Activated CD4-positive, alpha-beta T cell treated with anti-CD3 and anti-CD28 coated beads for 36 hours (primary cell): ENCODE measurements at regions not wholly inside any gene's neighbourhood (a gene's known extent, or its start where the extent isn't known, plus 50 kb on each side); places are given as distances from the start of the nearest gene placed in this dataset.

Experiments
- ATAC-seq: fragments of 200-7000 bp; cut with Tn5 transposase; one replicate; pipeline ENCODE4 v1.10.0; 2021; ENCODE audit warnings: mild to moderate bottlenecking, moderate library complexity
- CTCF ChIA-PET: fragments of 350-600 bp; sonication (Branson Sonifier 250); formaldehyde crosslinking; loops from one replicate; lab custom pipeline; 2021; ENCODE audit warnings: antibody characterized with exemption; lab: Charles Lee
- POLR2A ChIA-PET: fragments of 350-600 bp; sonication (Branson Sonifier 250); formaldehyde crosslinking; loops from one replicate; lab custom pipeline; 2021; ENCODE audit warnings: antibody characterized with exemption, inconsistent platforms; lab: Charles Lee
- DNase-seq: peaks from one replicate; pipeline ENCODE4 v3.0.0-alpha.2; 2020
- H3K27ac Mint-ChIP-seq: one replicate; pipeline ENCODE4 v1.8.0; 2021; ENCODE audit warnings: mixed read lengths
- H3K27me3 Mint-ChIP-seq: one replicate; pipeline ENCODE4 v1.8.0; 2021; ENCODE audit warnings: mixed read lengths
- H3K36me3 Mint-ChIP-seq: one replicate; pipeline ENCODE4 v1.8.0; 2021; ENCODE audit warnings: low read depth, mixed read lengths
- H3K4me1 Mint-ChIP-seq: one replicate; pipeline ENCODE4 v1.8.0; 2021; ENCODE audit warnings: mixed read lengths
- H3K4me3 Mint-ChIP-seq: one replicate; pipeline ENCODE4 v1.8.0; 2021; ENCODE audit warnings: mild to moderate bottlenecking, moderate library complexity, mixed read lengths
- H3K9me3 Mint-ChIP-seq: one replicate; pipeline ENCODE4 v1.8.0; 2021; ENCODE audit warnings: low read depth, mixed read lengths
- intact Hi-C, 2 experiments: fragments of 100-400 bp; cut with DNase I in 1 of 2; cut with micrococcal nuclease in 1 of 2; formaldehyde crosslinking; loops; one replicate each; pipeline versions ENCODE4 v1.14.2 to v1.15.1; 2022 to 2024; cut with DNase I, micrococcal nuclease

- H3K36me3 Mint-ChIP-seq, result no peaks in the 10 kb centered on the region
- DNase-seq (no peak), ATAC-seq (no peak)
- no peak overlapping the region for H3K27ac Mint-ChIP-seq
- ChIA-PET CTCF (no interaction called here), POLR2A (no interaction called here)
- peaks cover 2% of the 10 kb centered on the region for H3K27me3 Mint-ChIP-seq
- intact Hi-C loops, result no loop called here
- no peak overlapping the region for H3K4me3 Mint-ChIP-seq
- no peaks in the 10 kb centered on the region for H3K9me3 Mint-ChIP-seq
- H3K4me1 Mint-ChIP-seq, result no peaks in the 10 kb centered on the region
Observed at GRCh38 chr10:131403936-131404335, 92.4 kb upstream of the TCERG1L start.

DNA sequence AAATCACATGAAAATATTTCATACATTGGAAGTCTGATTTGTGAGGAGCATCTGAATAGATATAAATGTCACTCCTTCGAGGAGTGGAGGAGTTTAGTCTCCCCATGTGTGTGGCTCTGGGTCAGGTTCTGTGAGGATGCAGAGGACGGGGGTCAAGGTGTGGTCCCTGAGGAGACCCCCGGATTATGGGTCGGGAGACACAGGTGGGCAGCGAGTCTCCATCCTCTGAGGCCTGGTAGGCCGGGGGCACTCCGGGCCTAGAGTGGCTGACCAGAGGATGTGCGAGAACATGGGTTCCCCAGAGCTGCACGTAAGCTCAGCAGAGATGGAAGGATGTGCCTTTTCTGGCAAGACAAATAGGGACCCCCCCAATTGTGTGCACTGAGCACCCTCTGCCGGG lies 93.4 kb upstream of the TCERG1L start:
- no peak overlapping the region for H3K4me3 Mint-ChIP-seq
- peaks cover 2% of the 10 kb centered on the region for H3K27me3 Mint-ChIP-seq
- no peak for ATAC-seq
- no peaks in the 10 kb centered on the region for H3K4me1 Mint-ChIP-seq
- ChIA-PET CTCF (no interaction called here), POLR2A (no interaction called here)
- no peaks in the 10 kb centered on the region for H3K36me3 Mint-ChIP-seq
- no peak overlapping the region for H3K27ac Mint-ChIP-seq
- H3K9me3 Mint-ChIP-seq, result no peaks in the 10 kb centered on the region
- intact Hi-C loops, result no loop called here
- DNase-seq, result no peak

- no peaks in the 10 kb centered on the region for H3K36me3 Mint-ChIP-seq
- H3K27me3 Mint-ChIP-seq, result peaks cover 2% of the 10 kb centered on the region
- H3K27ac Mint-ChIP-seq, result no peak overlapping the region
- no peaks in the 10 kb centered on the region for H3K9me3 Mint-ChIP-seq
- ChIA-PET CTCF (no interaction called here), POLR2A (no interaction called here)
- DNase-seq (no peak), ATAC-seq (no peak)
- no peak overlapping the region for H3K4me3 Mint-ChIP-seq
- intact Hi-C loops, result no loop called here
- no peaks in the 10 kb centered on the region for H3K4me1 Mint-ChIP-seq
Observed at GRCh38 chr10:131406676-131407392, 95.3 kb upstream of the TCERG1L start.

DNA sequence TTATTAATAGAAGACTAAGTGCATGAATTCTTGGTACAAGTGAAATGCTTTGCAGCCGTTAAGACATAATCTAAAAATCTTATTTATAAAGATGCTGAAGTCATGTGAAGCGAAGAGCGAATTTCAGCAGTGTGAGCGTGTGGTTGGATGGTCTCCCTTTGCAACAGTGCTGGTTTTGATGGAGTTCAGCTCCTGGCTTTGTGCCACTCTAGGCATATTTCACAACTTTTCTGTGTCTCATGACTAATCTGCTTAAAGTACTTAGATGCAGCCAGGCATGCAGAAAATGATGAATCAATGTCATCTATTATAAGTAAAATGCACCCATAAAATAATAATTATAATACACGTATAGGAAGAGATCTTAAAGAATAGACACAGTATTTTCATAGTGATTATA lies 107.2 kb upstream of the TCERG1L start:
- ChIA-PET POLR2A (no interaction called here), CTCF (no interaction called here)
- Mint-ChIP-seq H3K27ac (no peak overlapping the region), H3K4me3 (no peak overlapping the region), H3K27me3 (no peaks in the 10 kb centered on the region), H3K36me3 (no peaks in the 10 kb centered on the region), H3K9me3 (no peaks in the 10 kb centered on the region), H3K4me1 (no peaks in the 10 kb centered on the region)
- no peak for DNase-seq
- intact Hi-C loops, result no loop called here
- no peak for ATAC-seq

DNA sequence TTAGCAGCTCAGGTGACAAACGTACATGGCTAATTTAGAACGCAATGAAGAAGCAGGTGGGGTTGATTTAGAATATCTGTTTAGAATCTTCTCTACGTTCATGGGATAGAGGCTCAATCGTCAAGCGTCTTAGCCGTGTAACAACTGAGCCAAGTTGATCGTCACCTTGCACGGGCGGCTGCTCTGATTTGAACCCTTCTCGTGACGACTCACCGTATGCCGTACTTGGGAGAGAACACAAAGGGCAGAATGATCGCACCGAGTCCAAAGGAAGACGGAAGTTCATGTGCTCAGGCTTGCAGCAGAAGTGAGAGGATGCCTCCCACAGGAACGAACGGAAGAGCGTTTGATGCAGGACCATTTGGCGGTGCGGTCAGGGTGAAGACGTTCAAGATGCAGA lies 108.3 kb upstream of the TCERG1L start:
- H3K27ac Mint-ChIP-seq, result no peak overlapping the region
- POLR2A ChIA-PET, result no interaction called here
- H3K9me3 Mint-ChIP-seq, result no peaks in the 10 kb centered on the region
- CTCF ChIA-PET, result no interaction called here
- H3K36me3 Mint-ChIP-seq, result no peaks in the 10 kb centered on the region
- no peak overlapping the region for H3K4me3 Mint-ChIP-seq
- no peak for ATAC-seq
- intact Hi-C loops, result no loop called here
- DNase-seq, result no peak
- no peaks in the 10 kb centered on the region for H3K4me1 Mint-ChIP-seq
- no peaks in the 10 kb centered on the region for H3K27me3 Mint-ChIP-seq

GRCh38 chr10:131420867-131421266 lies 109.3 kb upstream of the TCERG1L start:
- Mint-ChIP-seq H3K27me3 (no peaks in the 10 kb centered on the region), H3K36me3 (no peaks in the 10 kb centered on the region), H3K9me3 (no peaks in the 10 kb centered on the region), H3K4me1 (no peaks in the 10 kb centered on the region), H3K27ac (no peak overlapping the region), H3K4me3 (no peak overlapping the region)
- no peak for DNase-seq
- ChIA-PET POLR2A (no interaction called here), CTCF (no interaction called here)
- no peak for ATAC-seq
- intact Hi-C loops, result no loop called here

GRCh38 chr10:131421381-131421780 lies 109.9 kb upstream of the TCERG1L start:
- CTCF ChIA-PET, result no interaction called here
- H3K9me3 Mint-ChIP-seq, result no peaks in the 10 kb centered on the region

GRCh38 chr10:131422731-131423130 lies 111.2 kb upstream of the TCERG1L start:
- Mint-ChIP-seq H3K27ac (no peak overlapping the region), H3K4me3 (no peak overlapping the region), H3K4me1 (no peaks in the 10 kb centered on the region), H3K9me3 (no peaks in the 10 kb centered on the region), H3K36me3 (no peaks in the 10 kb centered on the region), H3K27me3 (no peaks in the 10 kb centered on the region)
- CTCF ChIA-PET, result no interaction called here
- intact Hi-C loops, result no loop called here
- no peak for DNase-seq
- ATAC-seq, result no peak
- POLR2A ChIA-PET, result no interaction called here

More at GRCh38 chr10:131421381-131421780, 109.9 kb upstream of the TCERG1L start:
- Mint-ChIP-seq H3K4me1 (no peaks in the 10 kb centered on the region), H3K4me3 (no peak overlapping the region), H3K27me3 (no peaks in the 10 kb centered on the region), H3K27ac (no peak overlapping the region), H3K36me3 (no peaks in the 10 kb centered on the region)
- DNase-seq (no peak), ATAC-seq (no peak)
- POLR2A ChIA-PET, result no interaction called here
- intact Hi-C loops, result no loop called here

DNA sequence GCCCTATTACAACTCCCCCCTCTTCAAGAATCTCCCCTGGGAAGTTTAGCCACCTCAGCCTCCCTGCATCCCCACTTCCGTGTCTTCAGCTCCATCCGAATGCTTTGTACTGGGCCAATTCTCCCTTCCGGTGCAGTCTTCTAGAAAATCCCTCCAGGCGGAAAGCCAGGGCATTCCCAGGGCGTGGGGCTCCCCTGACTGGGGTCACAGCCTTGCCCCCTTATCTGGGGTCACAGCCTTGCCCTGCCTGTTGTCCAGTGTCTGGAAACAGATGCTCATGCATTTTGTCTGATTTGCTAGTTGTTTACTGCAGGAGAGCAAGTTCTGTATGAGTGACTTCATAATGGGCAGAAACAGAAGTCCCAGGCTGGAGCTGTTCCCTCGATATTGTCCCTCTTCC lies 112.5 kb upstream of the TCERG1L start:
- CTCF ChIA-PET, result interaction anchor here (0.6 kb wide), 1 partner anchor 1193 kb away, joined by 3 read pairs; no protein-coding TSS in a partner anchor
- DNase-seq (no peak), ATAC-seq (no peak)
- no peaks in the 10 kb centered on the region for H3K9me3 Mint-ChIP-seq
- no peak overlapping the region for H3K4me3 Mint-ChIP-seq
- no peaks in the 10 kb centered on the region for H3K27me3 Mint-ChIP-seq
- H3K4me1 Mint-ChIP-seq, result no peaks in the 10 kb centered on the region
- no peaks in the 10 kb centered on the region for H3K36me3 Mint-ChIP-seq
- intact Hi-C loops, result no loop called here
- H3K27ac Mint-ChIP-seq, result no peak overlapping the region
- POLR2A ChIA-PET, result no interaction called here

DNA sequence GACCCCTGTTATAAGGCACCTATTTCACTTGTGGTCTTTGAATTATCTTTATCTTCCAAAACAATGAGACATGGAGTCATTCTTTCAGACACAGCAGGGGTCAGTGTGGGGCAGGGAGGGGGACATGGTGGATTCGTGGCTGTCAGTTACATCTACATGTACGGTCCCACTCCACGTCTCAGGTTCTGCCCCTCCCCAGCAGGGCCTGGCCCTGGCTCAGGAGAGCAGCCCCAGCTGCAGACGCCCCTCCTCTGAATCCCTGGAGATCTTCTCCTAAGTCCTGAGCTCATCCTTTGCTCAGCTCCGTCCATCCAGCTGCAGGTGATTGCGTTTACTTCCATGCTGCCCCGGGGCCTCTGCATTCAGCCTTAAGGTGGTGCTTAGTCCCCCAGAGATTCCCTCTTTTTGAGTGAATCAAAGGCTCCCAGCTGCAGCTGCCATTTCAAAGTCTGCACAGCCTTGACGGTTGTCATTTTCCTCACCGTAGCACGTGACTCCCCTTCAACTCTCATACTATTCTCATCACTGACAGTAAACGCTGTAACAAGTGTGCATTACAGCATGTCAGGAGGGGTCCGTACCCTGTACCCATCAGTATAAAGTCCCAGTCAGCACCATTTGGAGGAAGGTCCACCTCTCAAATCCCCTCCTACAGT lies 113.4 kb upstream of the TCERG1L start:
- Mint-ChIP-seq H3K9me3 (no peaks in the 10 kb centered on the region), H3K27me3 (peaks cover 2% of the 10 kb centered on the region), H3K36me3 (no peaks in the 10 kb centered on the region), H3K27ac (no peak overlapping the region), H3K4me3 (no peak overlapping the region), H3K4me1 (no peaks in the 10 kb centered on the region)
- CTCF ChIA-PET, result no interaction called here
- ATAC-seq (no peak), DNase-seq (no peak)
- POLR2A ChIA-PET, result no interaction called here
- intact Hi-C loops, result no loop called here

DNA sequence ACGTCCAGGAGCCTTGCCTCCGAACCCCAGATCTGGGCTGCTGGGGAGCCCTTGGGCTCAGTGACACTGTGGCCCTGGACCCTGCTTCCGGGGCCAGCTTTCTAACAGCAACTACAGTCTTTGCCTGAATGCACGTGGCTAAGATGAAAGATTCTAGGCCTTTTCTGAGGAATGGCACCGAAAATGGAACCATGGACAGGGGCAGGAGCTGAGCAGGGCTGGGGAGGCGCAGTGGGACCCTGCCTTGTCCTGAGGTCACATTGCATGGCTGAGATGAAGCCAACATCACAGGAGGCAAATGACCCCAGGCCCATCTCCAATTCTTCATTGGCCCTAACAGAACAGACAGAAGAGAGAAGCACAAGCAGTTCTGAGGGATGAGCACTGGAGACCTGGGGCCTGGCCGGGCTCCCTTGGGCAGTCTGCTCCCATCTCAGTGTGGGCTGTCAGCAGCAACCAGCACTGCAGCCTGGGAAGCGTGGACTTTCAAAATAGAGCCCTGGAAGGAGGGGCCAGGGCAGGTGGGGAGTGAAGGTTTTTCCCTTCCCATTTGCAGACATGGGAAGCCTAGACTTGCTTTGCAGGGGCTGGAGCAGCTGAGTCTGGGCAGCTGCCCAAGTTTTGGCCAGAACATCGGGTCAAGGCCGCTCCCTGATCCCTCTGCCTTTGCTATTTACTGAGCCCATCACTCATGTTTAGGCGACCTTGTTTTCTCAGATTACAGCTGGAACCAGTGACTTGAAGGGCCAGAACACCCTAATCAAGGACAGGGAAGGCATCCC lies 114.4 kb upstream of the TCERG1L start:
- POLR2A ChIA-PET, result no interaction called here
- DNase-seq (no peak), ATAC-seq (no peak)
- intact Hi-C loops, result no loop called here
- H3K27me3 Mint-ChIP-seq, result peaks cover 5% of the 10 kb centered on the region
- H3K9me3 Mint-ChIP-seq, result no peaks in the 10 kb centered on the region
- H3K4me1 Mint-ChIP-seq, result no peaks in the 10 kb centered on the region
- no peak overlapping the region for H3K4me3 Mint-ChIP-seq
- H3K36me3 Mint-ChIP-seq, result no peaks in the 10 kb centered on the region
- no peak overlapping the region for H3K27ac Mint-ChIP-seq
- CTCF ChIA-PET, result interaction anchor here (0.7 kb wide), 1 partner anchor 254 kb away, joined by 4 read pairs; no protein-coding TSS in a partner anchor

DNA sequence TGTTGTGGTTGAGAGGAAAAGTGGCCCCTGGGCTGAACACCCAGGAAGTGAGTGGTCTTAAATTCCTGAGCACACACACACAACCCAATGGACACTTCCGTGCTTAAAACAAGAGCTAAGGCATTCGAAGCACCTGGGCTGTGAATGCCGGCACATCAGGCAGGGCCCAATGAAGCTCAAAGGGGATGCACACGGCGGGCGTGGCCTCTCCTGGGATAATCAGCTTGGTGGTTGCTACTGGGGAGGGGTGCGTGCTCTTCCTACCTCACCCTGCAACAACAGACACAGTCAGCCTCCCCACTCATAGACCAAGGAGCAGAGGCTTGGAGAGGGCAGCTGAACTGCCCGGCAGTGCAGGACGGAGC lies 115.0 kb upstream of the TCERG1L start:
- intact Hi-C loops, result no loop called here
- CTCF ChIA-PET, result interaction anchor here (0.7 kb wide), 1 partner anchor 254 kb away, joined by 4 read pairs; no protein-coding TSS in a partner anchor
- H3K27me3 Mint-ChIP-seq, result peaks cover 5% of the 10 kb centered on the region

More for the DNA sequence above, 115.0 kb upstream of the TCERG1L start:
- POLR2A ChIA-PET, result no interaction called here
- H3K9me3 Mint-ChIP-seq, result no peaks in the 10 kb centered on the region
- no peaks in the 10 kb centered on the region for H3K36me3 Mint-ChIP-seq
- H3K4me3 Mint-ChIP-seq, result no peak overlapping the region
- DNase-seq (no peak), ATAC-seq (no peak)
- H3K27ac Mint-ChIP-seq, result no peak overlapping the region
- no peaks in the 10 kb centered on the region for H3K4me1 Mint-ChIP-seq
